MM.1S (cell line): ENCODE measurements at regions not wholly inside any gene's neighbourhood (a gene's known extent, or its start where the extent isn't known, plus 50 kb on each side); places are given as distances from the start of the nearest gene placed in this dataset.

ENCODE experiments used
- EZH2phosphoT487 ChIP-seq: fragments of 300-600 bp; sonication (generic); IDR thresholded peaks from 2 replicates; pipeline ENCODE4 v1.6.1; 2018; ENCODE audit warnings: antibody characterized with exemption, low read length
- TF ChIP-seq, protein P1 (sequence below): fragments of 300-600 bp; sonication (generic); IDR thresholded peaks from 2 replicates; pipeline ENCODE4 v1.5.1; 2016; ENCODE audit warnings: antibody characterized with exemption, low read length, mixed read lengths

DNA sequence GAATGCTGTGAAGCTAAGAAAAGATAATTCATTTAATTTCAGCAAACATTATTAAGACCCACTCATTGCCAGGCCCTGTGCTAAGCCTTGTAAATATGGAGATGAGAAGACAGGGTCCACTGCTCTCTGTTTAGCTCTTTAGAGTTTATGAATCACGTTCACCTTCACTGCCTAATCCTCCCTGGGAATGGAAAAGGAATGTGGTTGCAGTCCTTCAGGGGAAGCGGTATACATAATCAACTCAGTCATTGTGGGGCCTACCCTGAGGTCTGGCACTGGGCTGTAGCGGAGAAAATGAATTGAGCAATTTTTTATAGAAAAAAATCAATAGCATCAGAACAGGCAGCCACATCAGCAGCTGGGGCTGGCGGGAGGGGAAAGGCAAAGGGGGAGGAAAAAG, 412.1 kb upstream of the NFIA start:
- TF ChIP-seq, protein P1, sequence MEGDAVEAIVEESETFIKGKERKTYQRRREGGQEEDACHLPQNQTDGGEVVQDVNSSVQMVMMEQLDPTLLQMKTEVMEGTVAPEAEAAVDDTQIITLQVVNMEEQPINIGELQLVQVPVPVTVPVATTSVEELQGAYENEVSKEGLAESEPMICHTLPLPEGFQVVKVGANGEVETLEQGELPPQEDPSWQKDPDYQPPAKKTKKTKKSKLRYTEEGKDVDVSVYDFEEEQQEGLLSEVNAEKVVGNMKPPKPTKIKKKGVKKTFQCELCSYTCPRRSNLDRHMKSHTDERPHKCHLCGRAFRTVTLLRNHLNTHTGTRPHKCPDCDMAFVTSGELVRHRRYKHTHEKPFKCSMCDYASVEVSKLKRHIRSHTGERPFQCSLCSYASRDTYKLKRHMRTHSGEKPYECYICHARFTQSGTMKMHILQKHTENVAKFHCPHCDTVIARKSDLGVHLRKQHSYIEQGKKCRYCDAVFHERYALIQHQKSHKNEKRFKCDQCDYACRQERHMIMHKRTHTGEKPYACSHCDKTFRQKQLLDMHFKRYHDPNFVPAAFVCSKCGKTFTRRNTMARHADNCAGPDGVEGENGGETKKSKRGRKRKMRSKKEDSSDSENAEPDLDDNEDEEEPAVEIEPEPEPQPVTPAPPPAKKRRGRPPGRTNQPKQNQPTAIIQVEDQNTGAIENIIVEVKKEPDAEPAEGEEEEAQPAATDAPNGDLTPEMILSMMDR: no peak
- TF ChIP-seq EZH2phosphoT487: no peak
